ENCODE measurements at regions not wholly inside any gene's neighbourhood (a gene's known extent, or its start where the extent isn't known, plus 50 kb on each side); places are given as distances from the start of the nearest gene placed in this dataset.
A peak's percentile ranks its signal among the peaks of the same experiment; 100 is the strongest.

DNA sequence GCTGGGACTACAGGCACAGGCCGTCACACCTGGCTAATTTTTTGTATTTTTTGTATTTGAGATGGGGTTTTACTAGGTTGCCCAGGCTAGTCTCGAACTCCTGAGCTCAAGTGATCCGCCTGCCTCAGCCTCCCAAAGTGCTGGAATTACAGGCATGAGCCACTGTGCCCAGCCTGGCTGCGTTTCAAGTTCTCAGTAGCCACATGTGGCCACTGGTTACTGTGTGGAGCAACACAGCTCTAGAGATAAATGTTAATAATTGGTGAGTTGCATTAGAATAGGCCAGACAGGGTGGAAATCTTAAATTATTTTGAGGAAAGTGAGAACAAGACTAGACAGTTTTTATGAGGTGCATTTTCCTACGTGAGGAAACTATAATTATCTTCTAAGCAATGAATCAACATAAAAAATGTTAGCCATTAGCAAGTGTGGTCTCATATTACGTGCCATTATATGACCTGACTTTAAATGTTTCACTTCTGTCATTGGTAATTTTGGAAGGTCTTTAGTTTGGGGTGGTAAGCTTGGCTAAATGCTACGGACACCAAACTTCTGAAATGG is 129.6 kb downstream of the PLEKHG1 start (continued):
- TF ChIP-seq ZNF341 (tag by site-specific recombination; IDR thresholded peaks at IDR 0.05; ENCODE audit: low read depth): no peak
- no peak for TF ChIP-seq TRIM28 (IDR thresholded peaks at IDR 0.05; ENCODE audit: borderline replicate concordance, low read length)
- TF ChIP-seq MZF1 (tag by site-specific recombination; IDR thresholded peaks at IDR 0.05; ENCODE audit: borderline replicate concordance): no peak; the same call in 1 of the 2 replicates
- TF ChIP-seq, protein P1, sequence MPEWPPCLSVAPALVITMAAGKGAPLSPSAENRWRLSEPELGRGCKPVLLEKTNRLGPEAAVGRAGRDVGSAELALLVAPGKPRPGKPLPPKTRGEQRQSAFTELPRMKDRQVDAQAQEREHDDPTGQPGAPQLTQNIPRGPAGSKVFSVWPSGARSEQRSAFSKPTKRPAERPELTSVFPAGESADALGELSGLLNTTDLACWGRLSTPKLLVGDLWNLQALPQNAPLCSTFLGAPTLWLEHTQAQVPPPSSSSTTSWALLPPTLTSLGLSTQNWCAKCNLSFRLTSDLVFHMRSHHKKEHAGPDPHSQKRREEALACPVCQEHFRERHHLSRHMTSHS (tag by site-specific recombination; IDR thresholded peaks at IDR 0.05): no peak
- TF ChIP-seq BCL11A (tag by site-specific recombination; IDR thresholded peaks at IDR 0.05; ENCODE audit: low read depth): 0 out of 2 replicates have a peak, but pooled peaks have one; percentile 49
- TF ChIP-seq MYNN (tag by site-specific recombination; IDR thresholded peaks at IDR 0.05; ENCODE audit: borderline replicate concordance): no peak
- TF ChIP-seq ZNF311 (tag by site-specific recombination; IDR thresholded peaks at IDR 0.05; ENCODE audit: borderline replicate concordance): no peak
- no peak for TF ChIP-seq ZNF394 (tag by site-specific recombination; IDR thresholded peaks at IDR 0.05; ENCODE audit: borderline replicate concordance)
- 0 out of 2 replicates have a peak, but pooled peaks have one; percentile 12 for TF ChIP-seq ZNF600 (tag by site-specific recombination; IDR thresholded peaks at IDR 0.05)
- TF ChIP-seq ZFP37 (tag by site-specific recombination; IDR thresholded peaks at IDR 0.05): no peak
- no peak for TF ChIP-seq ZNF335 (tag by site-specific recombination; conservative IDR thresholded peaks at IDR 0.05)
- TF ChIP-seq ZNF623 (tag by site-specific recombination; IDR thresholded peaks at IDR 0.05): no peak
- no peak for TF ChIP-seq ZNF473 (tag by site-specific recombination; IDR thresholded peaks at IDR 0.05)
- no peak for TF ChIP-seq YY2 (tag by site-specific recombination; IDR thresholded peaks at IDR 0.05)
- TF ChIP-seq SCRT1 (tag by site-specific recombination; IDR thresholded peaks at IDR 0.05; ENCODE audit: borderline replicate concordance): no peak
- TF ChIP-seq ZNF555 (tag by site-specific recombination; conservative IDR thresholded peaks at IDR 0.05): no peak
- TF ChIP-seq, protein P2, sequence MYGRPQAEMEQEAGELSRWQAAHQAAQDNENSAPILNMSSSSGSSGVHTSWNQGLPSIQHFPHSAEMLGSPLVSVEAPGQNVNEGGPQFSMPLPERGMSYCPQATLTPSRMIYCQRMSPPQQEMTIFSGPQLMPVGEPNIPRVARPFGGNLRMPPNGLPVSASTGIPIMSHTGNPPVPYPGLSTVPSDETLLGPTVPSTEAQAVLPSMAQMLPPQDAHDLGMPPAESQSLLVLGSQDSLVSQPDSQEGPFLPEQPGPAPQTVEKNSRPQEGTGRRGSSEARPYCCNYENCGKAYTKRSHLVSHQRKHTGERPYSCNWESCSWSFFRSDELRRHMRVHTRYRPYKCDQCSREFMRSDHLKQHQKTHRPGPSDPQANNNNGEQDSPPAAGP (tag by site-specific recombination; IDR thresholded peaks at IDR 0.05): no peak
- TF ChIP-seq ZNF707 (tag by site-specific recombination; IDR thresholded peaks at IDR 0.05): no peak
- no peak for TF ChIP-seq ZNF23 (tag by site-specific recombination; IDR thresholded peaks at IDR 0.05; ENCODE audit: borderline replicate concordance)
- TF ChIP-seq GFI1B (tag by site-specific recombination; IDR thresholded peaks at IDR 0.05): no peak
- TF ChIP-seq ZNF2 (tag by site-specific recombination; IDR thresholded peaks at IDR 0.05): no peak
- TF ChIP-seq ZFP69B (tag by site-specific recombination; IDR thresholded peaks at IDR 0.05): no peak
- TF ChIP-seq ZNF184 (tag by site-specific recombination; IDR thresholded peaks at IDR 0.05): no peak
- TF ChIP-seq ZNF624 (tag by site-specific recombination; IDR thresholded peaks at IDR 0.05): no peak
- TF ChIP-seq ZNF521 (tag by site-specific recombination; IDR thresholded peaks at IDR 0.05): no peak
- TF ChIP-seq ZNF501 (tag by site-specific recombination; IDR thresholded peaks at IDR 0.05): no peak
- no peak for TF ChIP-seq ZNF548 (tag by site-specific recombination; IDR thresholded peaks at IDR 0.05)
- TF ChIP-seq ZBTB7A (tag by site-specific recombination; IDR thresholded peaks at IDR 0.05; ENCODE audit: low read depth): no peak
- no peak for TF ChIP-seq ZNF211 (tag by site-specific recombination; IDR thresholded peaks at IDR 0.05; ENCODE audit: low read depth)
- no peak for TF ChIP-seq ZNF138 (tag by site-specific recombination; IDR thresholded peaks at IDR 0.05; ENCODE audit: borderline replicate concordance)
- no peak for TF ChIP-seq KLF8 (tag by site-specific recombination; IDR thresholded peaks at IDR 0.05)
- TF ChIP-seq, protein P3, sequence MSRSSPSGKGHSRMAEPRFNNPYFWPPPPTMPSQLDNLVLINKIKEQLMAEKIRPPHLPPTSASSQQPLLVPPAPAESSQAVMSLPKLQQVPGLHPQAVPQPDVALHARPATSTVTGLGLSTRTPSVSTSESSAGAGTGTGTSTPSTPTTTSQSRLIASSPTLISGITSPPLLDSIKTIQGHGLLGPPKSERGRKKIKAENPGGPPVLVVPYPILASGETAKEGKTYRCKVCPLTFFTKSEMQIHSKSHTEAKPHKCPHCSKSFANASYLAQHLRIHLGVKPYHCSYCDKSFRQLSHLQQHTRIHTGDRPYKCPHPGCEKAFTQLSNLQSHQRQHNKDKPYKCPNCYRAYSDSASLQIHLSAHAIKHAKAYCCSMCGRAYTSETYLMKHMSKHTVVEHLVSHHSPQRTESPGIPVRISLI (tag by site-specific recombination; IDR thresholded peaks at IDR 0.05): no peak
- TF ChIP-seq ZNF202 (tag by site-specific recombination; IDR thresholded peaks at IDR 0.05; ENCODE audit: borderline replicate concordance): no peak
- TF ChIP-seq, protein P4, sequence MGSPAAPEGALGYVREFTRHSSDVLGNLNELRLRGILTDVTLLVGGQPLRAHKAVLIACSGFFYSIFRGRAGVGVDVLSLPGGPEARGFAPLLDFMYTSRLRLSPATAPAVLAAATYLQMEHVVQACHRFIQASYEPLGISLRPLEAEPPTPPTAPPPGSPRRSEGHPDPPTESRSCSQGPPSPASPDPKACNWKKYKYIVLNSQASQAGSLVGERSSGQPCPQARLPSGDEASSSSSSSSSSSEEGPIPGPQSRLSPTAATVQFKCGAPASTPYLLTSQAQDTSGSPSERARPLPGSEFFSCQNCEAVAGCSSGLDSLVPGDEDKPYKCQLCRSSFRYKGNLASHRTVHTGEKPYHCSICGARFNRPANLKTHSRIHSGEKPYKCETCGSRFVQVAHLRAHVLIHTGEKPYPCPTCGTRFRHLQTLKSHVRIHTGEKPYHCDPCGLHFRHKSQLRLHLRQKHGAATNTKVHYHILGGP (tag by site-specific recombination; IDR thresholded peaks at IDR 0.05): peak; percentile 63; the same call in 1 of the 2 replicates
- TF ChIP-seq ZNF792 (tag by site-specific recombination; IDR thresholded peaks at IDR 0.05): no peak
- TF ChIP-seq HOXD13 (CRISPR knock-in tag; IDR thresholded peaks at IDR 0.05; ENCODE audit: borderline replicate concordance): no peak
- no peak for TF ChIP-seq HOXA7 (CRISPR knock-in tag; IDR thresholded peaks at IDR 0.05; ENCODE audit: borderline replicate concordance)
- TF ChIP-seq ZNF366 (tag by site-specific recombination; conservative IDR thresholded peaks at IDR 0.05): peak; percentile 39; the same call in 1 of the 2 replicates
- TF ChIP-seq ZNF585B (tag by site-specific recombination; IDR thresholded peaks at IDR 0.05): no peak
